ENCODE measurements at regions not wholly inside any gene's neighbourhood (a gene's known extent, or its start where the extent isn't known, plus 50 kb on each side); places are given as distances from the start of the nearest gene placed in this dataset.

- TF ChIP-seq CTCF (IDR thresholded peaks at IDR 0.05; ENCODE audit: low read depth, low read length): no peak
- TF ChIP-seq EZH2phosphoT487 (IDR thresholded peaks at IDR 0.05; ENCODE audit: low read depth): no peak
Observed at GRCh38 chr20:48259456-48259855, 474.2 kb upstream of the SULF2 start.
